ENCODE measurements at regions not wholly inside any gene's neighbourhood (a gene's known extent, or its start where the extent isn't known, plus 50 kb on each side); places are given as distances from the start of the nearest gene placed in this dataset.

- Histone ChIP-seq H3K9me3 (ENCODE audit: insufficient read depth, low read depth, low read length) (peaks cover 3% of the 10 kb centered on the region; the same call in 1 of the 2 replicates), H4K20me1 (ENCODE audit: insufficient read depth, low read length, poor library complexity, severe bottlenecking) (no peaks in the 10 kb centered on the region), H3K27me3 (ENCODE audit: insufficient read depth, low read length, poor library complexity, severe bottlenecking) (no peaks in the 10 kb centered on the region), H3K4me1 (ENCODE audit: insufficient read depth, low read length, poor library complexity, severe bottlenecking) (no peaks in the 10 kb centered on the region), H3K4me3 (ENCODE audit: low read length, poor library complexity, severe bottlenecking) (no peak overlapping the region), H3K36me3 (ENCODE audit: insufficient read depth, low read length) (no peaks in the 10 kb centered on the region), H3F3A (ENCODE audit: low read depth) (no peaks in the 10 kb centered on the region), H3K79me2 (ENCODE audit: insufficient read depth, low read length) (no peaks in the 10 kb centered on the region), H3K9me2 (replicated peaks; ENCODE audit: low read depth, low read length) (no peaks in the 10 kb centered on the region), H3K4me2 (ENCODE audit: low read depth, low read length, poor library complexity, severe bottlenecking) (no peak overlapping the region), H2AFZ (ENCODE audit: low read length) (no peak overlapping the region), H3K9ac (ENCODE audit: low read depth, low read length, poor library complexity, severe bottlenecking) (no peak overlapping the region)
- no peak for TF ChIP-seq CTCF (conservative IDR thresholded peaks at IDR 0.05; ENCODE audit: low read length)
- no peak for TF ChIP-seq EZH2phosphoT487 (IDR thresholded peaks at IDR 0.05; ENCODE audit: borderline replicate concordance)
These were observed 103.4 kb downstream of the EDEM1 start for GRCh38 chr3:5290915-5291314.

GRCh38 chr3:5292512-5292911 lies 105.0 kb downstream of the EDEM1 start:
- Histone ChIP-seq H2AFZ (ENCODE audit: low read length) (no peak overlapping the region), H3K36me3 (ENCODE audit: insufficient read depth, low read length) (no peaks in the 10 kb centered on the region), H3K27me3 (ENCODE audit: insufficient read depth, low read length, poor library complexity, severe bottlenecking) (no peaks in the 10 kb centered on the region), H3K9ac (ENCODE audit: low read depth, low read length, poor library complexity, severe bottlenecking) (no peak overlapping the region), H3K4me1 (ENCODE audit: insufficient read depth, low read length, poor library complexity, severe bottlenecking) (no peaks in the 10 kb centered on the region), H4K20me1 (ENCODE audit: insufficient read depth, low read length, poor library complexity, severe bottlenecking) (no peaks in the 10 kb centered on the region), H3F3A (ENCODE audit: low read depth) (no peaks in the 10 kb centered on the region), H3K4me2 (ENCODE audit: low read depth, low read length, poor library complexity, severe bottlenecking) (no peak overlapping the region), H3K9me2 (replicated peaks; ENCODE audit: low read depth, low read length) (no peaks in the 10 kb centered on the region), H3K79me2 (ENCODE audit: insufficient read depth, low read length) (no peaks in the 10 kb centered on the region), H3K4me3 (ENCODE audit: low read length, poor library complexity, severe bottlenecking) (no peak overlapping the region), H3K9me3 (ENCODE audit: insufficient read depth, low read depth, low read length) (peaks cover 3% of the 10 kb centered on the region; the same call in 1 of the 2 replicates)
- TF ChIP-seq EZH2phosphoT487 (IDR thresholded peaks at IDR 0.05; ENCODE audit: borderline replicate concordance) (no peak), CTCF (conservative IDR thresholded peaks at IDR 0.05; ENCODE audit: low read length) (no peak)

GRCh38 chr3:5293207-5293606 lies 105.7 kb downstream of the EDEM1 start:
- Histone ChIP-seq H3K4me3 (ENCODE audit: low read length, poor library complexity, severe bottlenecking) (no peak overlapping the region), H3K4me1 (ENCODE audit: insufficient read depth, low read length, poor library complexity, severe bottlenecking) (no peaks in the 10 kb centered on the region), H3K4me2 (ENCODE audit: low read depth, low read length, poor library complexity, severe bottlenecking) (no peak overlapping the region), H3K9ac (ENCODE audit: low read depth, low read length, poor library complexity, severe bottlenecking) (no peak overlapping the region), H4K20me1 (ENCODE audit: insufficient read depth, low read length, poor library complexity, severe bottlenecking) (no peaks in the 10 kb centered on the region), H3F3A (ENCODE audit: low read depth) (no peaks in the 10 kb centered on the region), H3K9me3 (ENCODE audit: insufficient read depth, low read depth, low read length) (no peaks in the 10 kb centered on the region), H2AFZ (ENCODE audit: low read length) (no peak overlapping the region), H3K36me3 (ENCODE audit: insufficient read depth, low read length) (no peaks in the 10 kb centered on the region), H3K79me2 (ENCODE audit: insufficient read depth, low read length) (no peaks in the 10 kb centered on the region), H3K27me3 (ENCODE audit: insufficient read depth, low read length, poor library complexity, severe bottlenecking) (no peaks in the 10 kb centered on the region), H3K9me2 (replicated peaks; ENCODE audit: low read depth, low read length) (no peaks in the 10 kb centered on the region)
- no peak for TF ChIP-seq CTCF (conservative IDR thresholded peaks at IDR 0.05; ENCODE audit: low read length)
- TF ChIP-seq EZH2phosphoT487 (IDR thresholded peaks at IDR 0.05; ENCODE audit: borderline replicate concordance) = no peak

Data from Loucy (cell line).